SK-N-MC (cell line): ENCODE measurements at regions not wholly inside any gene's neighbourhood (a gene's known extent, or its start where the extent isn't known, plus 50 kb on each side); places are given as distances from the start of the nearest gene placed in this dataset.

Experiments used
- DNase-seq: peaks from one replicate; pipeline ENCODE4 v3.0.0-alpha.2; 2011; ENCODE audit warnings: low read depth, low spot score
- H3K27ac ChIP-seq: fragments of 200-600 bp; sonication (generic); 2 replicates; pipeline ENCODE4 v1.5.1; 2016; ENCODE audit warnings: mixed run types
- H3K36me3 ChIP-seq: fragments of 200-600 bp; sonication (generic); 2 replicates; pipeline ENCODE4 v1.6.1; 2017; ENCODE audit warnings: antibody characterized with exemption, low read length, mixed read lengths; ENCODE audit not compliant: insufficient read depth
- H3K4me3 ChIP-seq: fragments of 200-600 bp; sonication (generic); 2 replicates; pipeline ENCODE4 v1.5.1; 2016
- H3K9ac ChIP-seq: fragments of 200-600 bp; sonication (generic); 2 replicates; pipeline ENCODE4 v1.8.0; 2017; ENCODE audit warnings: mixed run types, mixed read lengths; ENCODE audit not compliant: insufficient read length
- H3K9me3 ChIP-seq: fragments of 200-600 bp; sonication (generic); 2 replicates; pipeline ENCODE4 v1.6.1; 2017; ENCODE audit warnings: low read depth, mild to moderate bottlenecking, antibody characterized with exemption, low read length, moderate library complexity, mixed read lengths
- EZH2 ChIP-seq: fragments of 200-600 bp; sonication (generic); IDR thresholded peaks from one replicate; pipeline ENCODE4 v1.6.1; 2017; ENCODE audit warnings: antibody characterized with exemption
- FOXP2 ChIP-seq: optimal IDR thresholded peaks from 2 replicates; pipeline ENCODE3; 2011; ENCODE audit warnings: mild to moderate bottlenecking, moderate library complexity; ENCODE audit not compliant: insufficient read depth; ENCODE audit errors: extremely low read length, control extremely low read depth
- POLR2AphosphoS5 ChIP-seq: IDR thresholded peaks from 2 replicates; pipeline ENCODE4 v1.6.1; 2012; ENCODE audit warnings: mild to moderate bottlenecking, low read depth, low read length, borderline replicate concordance

GRCh38 chr11:98007072-98007471 is 1013.7 kb upstream of the CNTN5 start:
- Histone ChIP-seq H3K36me3 (no peaks in the 10 kb centered on the region), H3K27ac (no peak overlapping the region), H3K4me3 (no peak overlapping the region), H3K9ac (no peak overlapping the region), H3K9me3 (no peaks in the 10 kb centered on the region)
- TF ChIP-seq EZH2 = no peak
- TF ChIP-seq FOXP2 = no peak
- no peak for TF ChIP-seq POLR2AphosphoS5
- DNase-seq = no peak

GRCh38 chr11:98027652-98028051 is 993.1 kb upstream of the CNTN5 start:
- TF ChIP-seq FOXP2 (no peak), POLR2AphosphoS5 (no peak), EZH2 (no peak)
- Histone ChIP-seq H3K9ac (no peak overlapping the region), H3K36me3 (no peaks in the 10 kb centered on the region), H3K27ac (no peak overlapping the region), H3K4me3 (no peak overlapping the region), H3K9me3 (no peaks in the 10 kb centered on the region)
- no peak for DNase-seq

GRCh38 chr11:98029832-98030231 is 990.9 kb upstream of the CNTN5 start:
- no peak for DNase-seq
- Histone ChIP-seq H3K36me3 (no peaks in the 10 kb centered on the region), H3K9ac (no peak overlapping the region), H3K9me3 (no peaks in the 10 kb centered on the region), H3K27ac (no peak overlapping the region), H3K4me3 (no peak overlapping the region)
- TF ChIP-seq EZH2 = no peak
- no peak for TF ChIP-seq POLR2AphosphoS5

GRCh38 chr11:98036810-98037209 is 983.9 kb upstream of the CNTN5 start:
- Histone ChIP-seq H3K27ac (no peak overlapping the region), H3K4me3 (no peak overlapping the region), H3K9ac (no peak overlapping the region), H3K9me3 (no peaks in the 10 kb centered on the region), H3K36me3 (no peaks in the 10 kb centered on the region)
- no peak for TF ChIP-seq FOXP2
- TF ChIP-seq POLR2AphosphoS5 = no peak
- DNase-seq = no peak

- DNase-seq = no peak
- no peak overlapping the region for H3K9ac ChIP-seq
- no peaks in the 10 kb centered on the region for H3K9me3 ChIP-seq
- no peak overlapping the region for H3K4me3 ChIP-seq
- no peak overlapping the region for H3K27ac ChIP-seq
- no peak for TF ChIP-seq FOXP2
- no peak for TF ChIP-seq POLR2AphosphoS5
- no peak for TF ChIP-seq EZH2
- no peaks in the 10 kb centered on the region for H3K36me3 ChIP-seq
Observed at GRCh38 chr11:98040061-98040808, 980.5 kb upstream of the CNTN5 start.

- H3K9me3 ChIP-seq = no peaks in the 10 kb centered on the region
- H3K4me3 ChIP-seq = no peak overlapping the region
- H3K9ac ChIP-seq = no peak overlapping the region
- H3K27ac ChIP-seq = no peak overlapping the region
- no peaks in the 10 kb centered on the region for H3K36me3 ChIP-seq
- DNase-seq = no peak
- TF ChIP-seq FOXP2 (no peak), EZH2 (no peak), POLR2AphosphoS5 (no peak)
Observed at GRCh38 chr11:98047647-98048046, 973.1 kb upstream of the CNTN5 start.

- no peak overlapping the region for H3K27ac ChIP-seq
- H3K9me3 ChIP-seq = no peaks in the 10 kb centered on the region
- H3K36me3 ChIP-seq = no peaks in the 10 kb centered on the region
- H3K4me3 ChIP-seq = no peak overlapping the region
- TF ChIP-seq POLR2AphosphoS5 (no peak), FOXP2 (no peak), EZH2 (no peak)
- no peak for DNase-seq
- no peak overlapping the region for H3K9ac ChIP-seq
Observed at GRCh38 chr11:98053851-98054250, 966.9 kb upstream of the CNTN5 start.

- H3K36me3 ChIP-seq = no peaks in the 10 kb centered on the region
- H3K4me3 ChIP-seq = no peak overlapping the region
- H3K9ac ChIP-seq = no peak overlapping the region
- no peak overlapping the region for H3K27ac ChIP-seq
- no peak for TF ChIP-seq FOXP2
- no peak for TF ChIP-seq EZH2
- no peak for TF ChIP-seq POLR2AphosphoS5
- no peaks in the 10 kb centered on the region for H3K9me3 ChIP-seq
- no peak for DNase-seq
Observed at GRCh38 chr11:98056945-98057344, 963.8 kb upstream of the CNTN5 start.

- Histone ChIP-seq H3K27ac (no peak overlapping the region), H3K9ac (no peak overlapping the region), H3K36me3 (no peaks in the 10 kb centered on the region), H3K4me3 (no peak overlapping the region), H3K9me3 (no peaks in the 10 kb centered on the region)
- DNase-seq = no peak
- no peak for TF ChIP-seq FOXP2
- TF ChIP-seq POLR2AphosphoS5 = no peak
- TF ChIP-seq EZH2 = no peak
Observed at GRCh38 chr11:98059488-98059887, 961.3 kb upstream of the CNTN5 start.
